GM19467 (cell line): ENCODE measurements at regions not wholly inside any gene's neighbourhood (a gene's known extent, or its start where the extent isn't known, plus 50 kb on each side); places are given as distances from the start of the nearest gene placed in this dataset.

Source experiments
- ATAC-seq: cut with Tn5 transposase; IDR thresholded peaks from one replicate; pipeline ENCODE4 v1.9.1; 2021; ENCODE audit warnings: mild to moderate bottlenecking, moderate library complexity; ENCODE audit not compliant: unreplicated experiment

GRCh38 chr22:47394504-47395440 is 632.3 kb downstream of the TBC1D22A start:
- ATAC-seq = no peak

GRCh38 chr22:47393191-47393590 is 630.7 kb downstream of the TBC1D22A start:
- ATAC-seq = no peak

DNA sequence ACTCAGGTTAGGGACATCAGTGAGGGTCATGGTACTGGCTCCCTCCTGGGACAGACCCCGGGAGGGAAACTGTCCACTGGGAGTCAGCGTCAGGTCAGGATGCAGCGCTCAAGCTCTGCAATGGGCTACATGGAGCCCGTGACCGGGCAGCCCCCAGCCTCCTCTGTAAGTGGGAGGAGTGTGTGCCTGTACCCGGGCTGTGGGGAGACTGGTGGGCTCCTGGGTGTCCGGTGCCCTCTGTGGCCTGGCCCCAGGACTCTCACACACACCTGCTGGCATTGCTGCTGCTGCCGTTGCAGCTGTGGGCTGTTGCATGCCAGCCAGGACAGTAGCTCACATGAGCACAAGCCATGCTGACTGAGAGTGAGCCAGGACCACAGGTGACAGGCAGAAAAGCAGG is 630.3 kb downstream of the TBC1D22A start:
- ATAC-seq = no peak

DNA sequence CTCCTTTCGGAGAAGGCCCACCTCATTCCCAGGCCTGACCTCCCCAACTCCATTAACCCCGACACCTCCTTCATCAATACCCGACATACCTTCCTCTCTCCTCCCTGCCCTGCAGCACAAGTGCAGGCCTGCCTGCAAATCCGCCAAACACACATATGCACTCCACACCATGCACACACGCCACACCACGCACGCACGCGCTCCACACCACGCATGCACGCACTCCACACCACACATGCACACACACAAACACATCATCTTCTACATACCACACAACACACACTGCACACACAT is 629.6 kb downstream of the TBC1D22A start:
- ATAC-seq = no peak

DNA sequence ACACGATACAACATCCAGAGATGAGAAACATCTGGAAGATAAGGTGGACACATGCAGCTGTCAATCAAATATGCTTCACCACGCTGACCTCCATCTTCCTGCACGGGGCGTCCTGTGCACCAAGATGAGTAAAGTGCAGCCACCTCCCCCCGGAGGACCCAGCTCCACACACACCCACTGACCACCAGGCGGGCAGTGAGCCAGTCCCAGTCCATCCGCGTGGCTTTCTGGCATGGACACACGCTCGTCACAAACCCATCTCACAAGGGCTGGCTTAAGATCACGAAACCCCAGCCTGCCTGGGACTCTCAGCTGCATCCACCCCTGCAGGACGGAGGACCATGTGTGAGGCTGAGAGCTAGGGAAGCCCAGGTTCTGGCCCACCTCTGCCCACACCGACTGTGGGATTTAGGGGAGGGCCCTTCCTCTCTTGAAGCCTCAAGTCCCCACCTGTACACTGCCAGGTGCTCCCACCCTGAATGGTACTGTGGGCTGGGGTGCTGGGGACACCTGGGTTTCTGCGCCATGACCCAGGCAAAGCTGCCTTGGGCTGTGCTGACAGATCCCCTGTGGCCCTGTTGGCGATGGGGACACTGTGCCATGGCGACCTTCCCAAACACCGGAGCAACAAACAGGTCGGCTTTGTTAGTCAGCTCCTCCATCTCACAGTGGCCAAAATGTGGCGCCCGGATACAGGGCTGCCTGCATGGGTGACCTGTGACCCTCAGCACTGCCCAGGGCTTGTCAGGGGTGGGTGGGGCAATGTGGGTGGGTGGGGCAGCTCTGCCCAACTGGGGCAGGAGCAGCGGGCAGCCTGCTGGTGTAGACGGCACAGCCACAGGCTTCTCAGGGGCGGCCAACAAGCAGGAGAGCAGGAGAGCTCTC is 629.0 kb downstream of the TBC1D22A start:
- ATAC-seq = no peak

GRCh38 chr22:47390026-47390970 is 627.8 kb downstream of the TBC1D22A start:
- no peak for ATAC-seq

DNA sequence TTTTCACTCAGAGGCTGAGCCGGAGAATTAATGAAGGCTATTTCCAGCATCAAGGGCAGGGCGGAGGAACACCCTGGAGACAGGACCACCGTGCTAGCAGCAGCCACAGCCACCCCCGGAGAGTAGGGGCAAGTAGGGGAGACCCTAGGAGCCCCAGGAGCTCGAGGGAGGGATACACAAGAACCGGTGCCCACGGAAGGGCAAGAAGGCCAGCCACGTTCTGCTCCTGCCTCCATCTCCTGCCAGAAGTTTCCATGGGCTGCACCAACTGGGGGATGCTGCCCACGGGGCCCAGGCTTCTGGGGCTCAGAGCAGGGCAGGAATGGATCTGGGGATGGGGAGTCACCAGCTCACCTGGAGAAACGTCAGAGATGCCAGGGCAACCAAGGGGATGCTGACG is 626.8 kb downstream of the TBC1D22A start:
- ATAC-seq = no peak

DNA sequence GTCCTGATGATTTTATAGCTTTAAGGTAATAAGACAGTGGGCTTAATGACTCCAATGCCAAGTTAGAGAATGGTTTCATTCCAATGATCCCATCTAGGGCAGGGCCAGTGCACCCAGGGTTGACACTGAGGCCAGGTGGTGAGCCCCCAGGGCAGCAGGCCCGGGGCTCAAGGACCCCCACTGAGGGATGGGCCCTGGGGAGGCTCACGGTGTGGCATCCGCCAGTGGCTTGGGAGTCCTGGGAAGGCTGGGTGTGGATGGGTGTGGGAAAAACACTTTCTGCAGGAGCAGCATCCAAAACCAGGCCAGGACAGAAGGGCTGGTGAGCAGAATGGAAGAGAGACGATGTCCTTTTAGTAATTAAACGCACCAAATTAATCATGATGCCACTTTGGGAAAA is 626.3 kb downstream of the TBC1D22A start:
- ATAC-seq = no peak

- no peak for ATAC-seq
Observed at GRCh38 chr22:47388331-47388730, 625.9 kb downstream of the TBC1D22A start.

DNA sequence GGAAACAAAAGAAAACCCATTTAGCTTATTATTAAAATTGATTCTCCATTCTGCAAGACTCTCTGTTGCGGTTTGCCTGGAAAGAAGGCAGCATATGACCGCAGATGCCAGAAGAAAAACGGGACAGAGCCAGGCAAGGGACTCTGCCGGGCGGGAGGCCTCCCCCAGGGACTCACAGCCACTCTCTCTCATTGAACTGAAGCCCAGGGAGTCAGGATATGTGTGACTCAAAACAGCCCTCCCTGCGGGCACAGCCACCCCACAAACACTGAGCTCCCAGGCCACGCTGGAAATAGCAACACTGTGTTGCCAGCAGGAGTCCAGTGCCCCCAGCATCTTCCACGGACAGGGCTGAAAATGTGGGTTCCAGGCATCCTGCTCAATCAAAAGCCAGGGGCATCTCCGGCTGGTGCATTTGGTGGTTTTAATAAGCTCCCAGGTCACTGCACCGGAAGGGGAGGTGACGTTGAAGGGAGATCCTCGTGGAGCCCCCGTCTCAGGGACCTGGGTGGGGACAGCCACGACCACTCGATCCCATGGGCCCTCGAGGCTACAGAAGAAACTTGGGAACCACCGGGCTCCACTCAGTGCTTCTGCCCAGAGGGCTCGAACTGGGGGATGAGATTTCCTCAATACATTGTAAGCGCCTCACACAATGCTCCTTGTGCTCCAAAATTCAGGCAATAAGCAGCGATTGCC is 624.5 kb downstream of the TBC1D22A start:
- no peak for ATAC-seq

GRCh38 chr22:47384977-47385376 is 622.5 kb downstream of the TBC1D22A start:
- ATAC-seq = no peak

DNA sequence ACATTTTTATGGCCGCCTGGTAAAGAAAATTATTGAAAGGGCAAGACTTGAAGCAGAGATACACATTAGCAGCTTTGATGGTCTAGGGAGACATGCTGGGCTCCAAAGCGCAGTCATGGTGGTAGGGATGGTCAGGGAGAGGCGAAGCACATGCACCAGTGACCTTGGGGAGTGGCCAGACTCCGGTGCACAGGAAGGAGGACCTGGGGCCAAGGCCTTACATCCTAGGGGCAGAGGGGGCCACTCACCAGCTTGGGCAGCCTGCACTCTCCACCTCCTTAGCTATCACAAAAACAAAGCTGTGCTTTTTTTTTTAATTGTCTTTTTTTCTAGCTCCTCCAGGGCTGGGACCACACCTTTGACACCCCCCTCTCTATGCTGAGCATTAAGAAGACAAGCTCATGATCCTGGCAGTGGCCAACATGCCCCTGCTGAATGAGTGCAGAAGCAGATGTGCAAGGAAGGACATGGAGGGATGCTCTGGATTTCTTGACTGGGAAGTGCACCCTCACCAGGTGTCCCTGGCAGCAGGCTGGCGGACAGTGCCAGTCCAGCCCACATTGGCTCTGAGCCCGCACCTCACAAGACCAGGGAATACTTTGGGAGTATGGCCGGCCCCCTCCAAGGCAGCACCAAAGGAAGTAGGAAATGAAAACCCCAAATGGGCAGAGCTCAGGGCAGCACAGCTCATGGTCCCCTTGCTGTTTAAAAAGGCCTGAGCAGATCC is 619.9 kb downstream of the TBC1D22A start:
- no peak for ATAC-seq

DNA sequence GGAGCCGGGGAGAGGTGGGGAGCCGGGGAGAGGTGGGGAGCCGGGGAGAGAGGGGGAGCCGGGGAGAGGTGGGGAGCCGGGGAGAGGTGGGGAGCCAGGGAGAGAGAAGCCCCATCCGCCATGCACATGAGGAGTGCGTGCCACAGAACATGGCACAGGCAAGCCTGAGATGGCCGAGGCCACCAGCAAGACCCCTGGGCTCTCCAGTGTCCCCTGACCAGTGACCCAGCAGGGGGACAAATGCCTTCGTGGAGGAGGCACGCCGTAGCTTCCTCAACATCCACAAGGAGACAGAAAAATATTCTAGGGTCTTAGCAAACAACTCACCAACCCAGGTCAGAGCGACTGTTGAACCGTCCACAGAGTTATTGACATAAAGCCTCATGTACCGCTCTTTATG is 618.8 kb downstream of the TBC1D22A start:
- ATAC-seq = no peak

GRCh38 chr22:47380692-47381091 is 618.2 kb downstream of the TBC1D22A start:
- ATAC-seq = no peak

GRCh38 chr22:47379037-47379436 is 616.6 kb downstream of the TBC1D22A start:
- no peak for ATAC-seq

- ATAC-seq = no peak
Observed at GRCh38 chr22:47377926-47378560, 615.6 kb downstream of the TBC1D22A start.

- no peak for ATAC-seq
Observed at GRCh38 chr22:47376901-47377505, 614.6 kb downstream of the TBC1D22A start.

DNA sequence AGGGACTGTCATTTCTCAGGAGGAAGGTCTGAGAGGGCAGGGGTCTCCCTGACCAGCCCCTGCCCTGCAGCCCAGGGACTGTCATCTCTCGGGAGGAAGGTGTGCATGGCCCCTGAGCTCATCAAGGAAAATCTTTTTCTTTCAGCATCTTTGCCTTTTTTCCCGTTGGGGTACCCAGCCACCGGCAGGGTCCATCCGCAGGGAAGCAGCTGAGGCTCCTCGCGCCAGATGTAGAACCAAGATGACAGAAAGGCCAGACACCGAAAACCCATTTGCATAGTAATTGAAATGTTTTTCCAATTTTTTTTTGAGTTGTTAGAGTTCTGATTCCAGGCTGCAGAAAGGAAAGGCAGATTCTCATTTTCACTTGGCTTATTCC is 613.9 kb downstream of the TBC1D22A start:
- no peak for ATAC-seq
